Uterus (tissue), 2 donors: ENCODE measurements at regions not wholly inside any gene's neighbourhood (a gene's known extent, or its start where the extent isn't known, plus 50 kb on each side); places are given as distances from the start of the nearest gene placed in this dataset.

ENCODE experiments used
- CTCF ChIP-seq, 4 experiments: fragments of 200-600 bp in 2 of 4; fragments of 450-650 bp in 2 of 4; sonication (generic) in 2 of 4; IDR thresholded peaks; one replicate each; pipeline ENCODE4 v1.5.1; 2016 to 2019; ENCODE audit warnings: antibody characterized with exemption in 4 of 4, mild to moderate bottlenecking in 2 of 4, moderate library complexity in 1 of 4
- POLR2A ChIP-seq, 2 donors: fragments of 450-650 bp; IDR thresholded peaks; one replicate each; pipeline ENCODE4 v1.6.1; 2016; ENCODE audit warnings: antibody characterized with exemption in 2 of 2, mild to moderate bottlenecking in 1 of 2, moderate library complexity in 1 of 2

DNA sequence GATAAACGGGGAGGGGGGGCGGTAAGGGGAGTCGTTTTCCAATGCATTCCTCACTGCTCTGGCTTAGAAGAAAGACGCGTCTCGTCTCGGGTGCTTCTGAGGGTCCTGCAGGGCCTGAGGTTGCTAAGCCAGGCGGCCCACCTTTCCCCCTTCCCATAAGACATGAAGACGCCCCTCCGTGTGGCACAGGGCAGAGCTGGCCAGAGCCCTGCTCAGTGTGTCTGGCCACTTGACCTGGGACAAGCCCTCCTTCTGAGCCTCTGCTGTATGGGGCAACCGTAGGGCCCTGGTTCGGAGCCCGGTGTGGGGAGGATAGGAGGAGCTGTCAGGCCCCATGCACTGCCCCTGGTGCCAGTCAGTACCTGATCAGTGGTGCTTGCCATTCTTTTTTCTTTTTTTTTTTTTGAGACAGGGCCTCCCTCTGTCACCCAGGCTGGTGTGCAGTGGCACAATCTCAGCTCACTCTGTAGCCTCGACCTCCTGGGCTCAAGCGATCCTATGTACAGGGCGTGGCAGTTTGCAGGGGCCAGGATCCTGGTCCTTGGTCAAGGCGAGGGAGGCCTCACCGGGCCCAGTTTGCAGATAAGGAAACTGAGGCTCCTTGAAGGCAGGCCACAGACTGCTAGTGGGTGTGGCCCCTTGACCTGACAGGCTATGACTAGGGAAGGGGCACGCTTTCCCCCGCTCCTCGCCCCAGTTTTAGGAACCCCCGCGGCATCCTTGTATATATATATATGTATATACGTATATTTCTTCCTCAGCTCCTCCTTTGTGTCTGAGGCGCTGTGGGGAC is 172.3 kb upstream of the IER5L start:
- no peak for TF ChIP-seq CTCF (IDR thresholded peaks at IDR 0.05)
- no peak for TF ChIP-seq POLR2A (IDR thresholded peaks at IDR 0.05)
